SK-N-SH treated with all-trans-retinoic acid at 6 μM for 48 hours (cell line): ENCODE measurements at regions not wholly inside any gene's neighbourhood (a gene's known extent, or its start where the extent isn't known, plus 50 kb on each side); places are given as distances from the start of the nearest gene placed in this dataset.

Experiments
- ATAC-seq: fragments of 200-7000 bp; cut with Tn5 transposase; 3 replicates; pipeline ENCODE4 v1.9.1; 2020; ENCODE audit warnings: mild to moderate bottlenecking, moderate library complexity
- ARNTL ChIP-seq: fragments of 450-650 bp; formaldehyde crosslinking; IDR thresholded peaks from 2 replicates; pipeline ENCODE4 v1.5.0; 2020; ENCODE audit warnings: low read depth, mild to moderate bottlenecking, moderate library complexity, borderline replicate concordance
- BACH2 ChIP-seq: fragments of 250-450 bp; sonication (Bioruptor Pico); IDR thresholded peaks from 2 replicates; pipeline ENCODE4 v1.9.0; 2021; ENCODE audit warnings: mild to moderate bottlenecking, borderline replicate concordance
- CREB5 ChIP-seq: fragments of 250-450 bp; sonication (Bioruptor Pico); IDR thresholded peaks from 2 replicates; pipeline ENCODE4 v1.5.1; 2020; ENCODE audit warnings: low read depth, mild to moderate bottlenecking, moderate library complexity
- CSDC2 ChIP-seq: fragments of 250-450 bp; sonication (Bioruptor Pico); IDR thresholded peaks from 2 replicates; pipeline ENCODE4 v1.5.0; 2020; ENCODE audit warnings: mild to moderate bottlenecking, moderate library complexity
- ESRRG ChIP-seq: fragments of 250-450 bp; sonication (Bioruptor Pico); IDR thresholded peaks from 2 replicates; pipeline ENCODE4 v1.6.1; 2021; ENCODE audit warnings: mild to moderate bottlenecking
- GLIS3 ChIP-seq: fragments of 250-450 bp; sonication (Bioruptor Pico); IDR thresholded peaks from 2 replicates; pipeline ENCODE4 v1.5.0; 2020; ENCODE audit warnings: mild to moderate bottlenecking, moderate library complexity
- ISL1 ChIP-seq: fragments of 250-450 bp; sonication (Bioruptor Pico); IDR thresholded peaks from 2 replicates; pipeline ENCODE4 v2.1.2; 2022; ENCODE audit warnings: mild to moderate bottlenecking, moderate library complexity
- POU6F1 ChIP-seq: fragments of 250-450 bp; sonication (Bioruptor Pico); IDR thresholded peaks from 2 replicates; pipeline ENCODE4 v1.8.0; 2021; ENCODE audit warnings: low read depth, mild to moderate bottlenecking, moderate library complexity, borderline replicate concordance
- PPARA ChIP-seq: fragments of 250-450 bp; sonication (Bioruptor Pico); IDR thresholded peaks from 2 replicates; pipeline ENCODE4 v1.5.0; 2020; ENCODE audit warnings: mild to moderate bottlenecking, borderline replicate concordance
- RARB ChIP-seq: fragments of 250-450 bp; sonication (Bioruptor Pico); IDR thresholded peaks from 2 replicates; pipeline ENCODE4 v1.8.0; 2021; ENCODE audit warnings: mild to moderate bottlenecking, moderate library complexity
- SNAI2 ChIP-seq: fragments of 250-450 bp; sonication (Bioruptor Pico); IDR thresholded peaks from 2 replicates; pipeline ENCODE4 v1.5.0; 2020; ENCODE audit warnings: mild to moderate bottlenecking, moderate library complexity
- TCF4 ChIP-seq: fragments of 250-450 bp; sonication (Bioruptor Pico); IDR thresholded peaks from 2 replicates; pipeline ENCODE4 v1.8.0; 2021; ENCODE audit warnings: mild to moderate bottlenecking, moderate library complexity, borderline replicate concordance
- TOX ChIP-seq: fragments of 250-450 bp; sonication (Bioruptor Pico); IDR thresholded peaks from 2 replicates; pipeline ENCODE4 v1.8.0; 2021; ENCODE audit warnings: mild to moderate bottlenecking, moderate library complexity, borderline replicate concordance
- TSHZ2 ChIP-seq: fragments of 250-450 bp; sonication (Bioruptor Pico); IDR thresholded peaks from 2 replicates; pipeline ENCODE4 v1.5.0; 2020; ENCODE audit warnings: mild to moderate bottlenecking, moderate library complexity
- ZC3H10 ChIP-seq: fragments of 250-450 bp; sonication (Bioruptor Pico); IDR thresholded peaks from 2 replicates; pipeline ENCODE4 v1.5.1; 2021; ENCODE audit warnings: mild to moderate bottlenecking, moderate library complexity
- ZFP30 ChIP-seq: fragments of 450-650 bp; formaldehyde crosslinking; IDR thresholded peaks from 2 replicates; pipeline ENCODE4 v1.5.0; 2022; ENCODE audit warnings: mild to moderate bottlenecking, moderate library complexity
- ZNF565 ChIP-seq: fragments of 450-650 bp; formaldehyde crosslinking; conservative IDR thresholded peaks from 2 replicates; pipeline ENCODE4 v1.5.0; 2020; ENCODE audit warnings: low read depth, mild to moderate bottlenecking, moderate library complexity
- ZNF70 ChIP-seq: fragments of 450-650 bp; formaldehyde crosslinking; IDR thresholded peaks from 2 replicates; pipeline ENCODE4 v1.5.0; 2020; ENCODE audit warnings: mild to moderate bottlenecking, moderate library complexity
- ZNF8 ChIP-seq: fragments of 450-650 bp; formaldehyde crosslinking; IDR thresholded peaks from 2 replicates; pipeline ENCODE4 v1.5.0; 2020; ENCODE audit warnings: mild to moderate bottlenecking, moderate library complexity
- TF ChIP-seq, protein P1 (sequence below): fragments of 250-450 bp; sonication (Bioruptor Pico); IDR thresholded peaks from 2 replicates; pipeline ENCODE4 v1.8.0; 2020; ENCODE audit warnings: mild to moderate bottlenecking, moderate library complexity, borderline replicate concordance
- TF ChIP-seq, protein P2 (sequence below): fragments of 250-450 bp; sonication (Bioruptor Pico); IDR thresholded peaks from 2 replicates; pipeline ENCODE4 v1.5.1; 2021; ENCODE audit warnings: mild to moderate bottlenecking, moderate library complexity

DNA sequence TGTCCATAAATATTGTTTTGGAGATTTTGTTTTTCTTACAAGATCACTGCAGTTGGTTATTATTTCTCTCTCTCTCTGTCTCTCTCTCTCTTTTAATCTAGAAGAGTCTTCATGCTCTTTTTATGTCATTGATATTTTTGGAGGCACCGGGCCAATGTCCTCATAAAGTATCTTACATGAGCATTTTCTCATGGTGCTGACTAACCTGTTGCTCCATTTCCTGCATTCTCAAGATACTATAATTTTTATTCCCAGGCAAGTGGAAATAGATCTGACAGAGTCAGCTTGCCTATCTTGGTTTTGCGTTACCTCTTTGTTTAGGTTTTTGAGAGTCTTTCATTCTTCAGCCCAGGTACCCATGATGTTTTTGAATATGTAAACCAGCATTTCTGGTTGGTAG lies 938.8 kb upstream of the FBXO33 start:
- TF ChIP-seq ZNF70 (no peak), ZC3H10 (CRISPR knock-in tag) (no peak), GLIS3 (CRISPR knock-in tag) (no peak), TSHZ2 (CRISPR knock-in tag) (no peak), ZNF8 (CRISPR knock-in tag) (no peak), ISL1 (CRISPR knock-in tag) (no peak), RARB (CRISPR knock-in tag) (no peak), POU6F1 (CRISPR knock-in tag) (no peak), PPARA (CRISPR knock-in tag) (no peak), TOX (CRISPR knock-in tag) (no peak)
- TF ChIP-seq, protein P1, sequence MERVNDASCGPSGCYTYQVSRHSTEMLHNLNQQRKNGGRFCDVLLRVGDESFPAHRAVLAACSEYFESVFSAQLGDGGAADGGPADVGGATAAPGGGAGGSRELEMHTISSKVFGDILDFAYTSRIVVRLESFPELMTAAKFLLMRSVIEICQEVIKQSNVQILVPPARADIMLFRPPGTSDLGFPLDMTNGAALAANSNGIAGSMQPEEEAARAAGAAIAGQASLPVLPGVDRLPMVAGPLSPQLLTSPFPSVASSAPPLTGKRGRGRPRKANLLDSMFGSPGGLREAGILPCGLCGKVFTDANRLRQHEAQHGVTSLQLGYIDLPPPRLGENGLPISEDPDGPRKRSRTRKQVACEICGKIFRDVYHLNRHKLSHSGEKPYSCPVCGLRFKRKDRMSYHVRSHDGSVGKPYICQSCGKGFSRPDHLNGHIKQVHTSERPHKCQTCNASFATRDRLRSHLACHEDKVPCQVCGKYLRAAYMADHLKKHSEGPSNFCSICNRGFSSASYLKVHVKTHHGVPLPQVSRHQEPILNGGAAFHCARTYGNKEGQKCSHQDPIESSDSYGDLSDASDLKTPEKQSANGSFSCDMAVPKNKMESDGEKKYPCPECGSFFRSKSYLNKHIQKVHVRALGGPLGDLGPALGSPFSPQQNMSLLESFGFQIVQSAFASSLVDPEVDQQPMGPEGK (CRISPR knock-in tag): no peak
- no peak for ATAC-seq

DNA sequence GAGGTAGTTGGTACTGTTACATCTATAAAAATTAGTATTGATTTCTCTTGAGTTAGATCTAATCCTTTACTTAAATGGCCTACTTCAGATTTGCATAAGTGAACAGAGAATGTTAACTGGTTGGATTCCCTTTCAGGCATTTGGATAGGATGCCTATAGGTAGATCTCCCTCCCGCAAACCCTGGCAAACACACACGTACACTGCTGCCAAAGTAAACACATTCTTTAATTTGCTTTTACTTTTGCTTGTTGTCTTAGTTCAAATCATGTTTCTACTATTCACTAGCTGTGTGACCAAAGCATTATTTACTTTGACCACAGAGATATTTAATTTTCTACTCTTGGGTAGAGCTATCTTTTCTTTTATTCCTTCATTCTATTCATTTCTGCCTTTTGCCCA lies 936.1 kb upstream of the FBXO33 start:
- no peak for TF ChIP-seq ESRRG (CRISPR knock-in tag)
- TF ChIP-seq ZFP30 (CRISPR knock-in tag): no peak
- TF ChIP-seq BACH2 (CRISPR knock-in tag): no peak
- TF ChIP-seq ZNF8 (CRISPR knock-in tag): no peak
- TF ChIP-seq ZNF565 (CRISPR knock-in tag): no peak
- TF ChIP-seq TSHZ2 (CRISPR knock-in tag): no peak
- TF ChIP-seq, protein P1 (CRISPR knock-in tag): no peak
- no peak for TF ChIP-seq TCF4 (CRISPR knock-in tag)
- TF ChIP-seq ZC3H10 (CRISPR knock-in tag): no peak
- no peak for TF ChIP-seq CSDC2 (CRISPR knock-in tag)
- TF ChIP-seq CREB5 (CRISPR knock-in tag): no peak
- TF ChIP-seq ISL1 (CRISPR knock-in tag): no peak
- TF ChIP-seq ARNTL: no peak
- TF ChIP-seq, protein P2, sequence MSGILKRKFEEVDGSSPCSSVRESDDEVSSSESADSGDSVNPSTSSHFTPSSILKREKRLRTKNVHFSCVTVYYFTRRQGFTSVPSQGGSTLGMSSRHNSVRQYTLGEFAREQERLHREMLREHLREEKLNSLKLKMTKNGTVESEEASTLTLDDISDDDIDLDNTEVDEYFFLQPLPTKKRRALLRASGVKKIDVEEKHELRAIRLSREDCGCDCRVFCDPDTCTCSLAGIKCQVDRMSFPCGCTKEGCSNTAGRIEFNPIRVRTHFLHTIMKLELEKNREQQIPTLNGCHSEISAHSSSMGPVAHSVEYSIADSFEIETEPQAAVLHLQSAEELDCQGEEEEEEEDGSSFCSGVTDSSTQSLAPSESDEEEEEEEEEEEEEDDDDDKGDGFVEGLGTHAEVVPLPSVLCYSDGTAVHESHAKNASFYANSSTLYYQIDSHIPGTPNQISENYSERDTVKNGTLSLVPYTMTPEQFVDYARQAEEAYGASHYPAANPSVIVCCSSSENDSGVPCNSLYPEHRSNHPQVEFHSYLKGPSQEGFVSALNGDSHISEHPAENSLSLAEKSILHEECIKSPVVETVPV: no peak
- no peak for TF ChIP-seq SNAI2 (CRISPR knock-in tag)
- TF ChIP-seq POU6F1 (CRISPR knock-in tag): no peak

More for the DNA sequence above, 936.1 kb upstream of the FBXO33 start:
- ATAC-seq: no peak
